ENCODE measurements at regions not wholly inside any gene's neighbourhood (a gene's known extent, or its start where the extent isn't known, plus 50 kb on each side); places are given as distances from the start of the nearest gene placed in this dataset.
A peak's percentile ranks its signal among the peaks of the same experiment; 100 is the strongest.
"Not testable (repeated sequence)": the region's sequence is repeated elsewhere in the genome, so short reads cannot be mapped to it uniquely, and the experiment has no call there.

GRCh38 chr11:67846303-67846702, 157.6 kb downstream of the UNC93B1 start:
- not testable (repeated sequence) for DNase-seq; H3K36me3 Mint-ChIP-seq (ENCODE audit: low read depth); ATAC-seq; H3K4me1 Mint-ChIP-seq; H3K9me3 Mint-ChIP-seq; H3K27ac Mint-ChIP-seq; H3K4me3 Mint-ChIP-seq
- peaks cover 16% of the 10 kb centered on the region for H3K27me3 Mint-ChIP-seq

- H3K27ac Mint-ChIP-seq; H3K36me3 Mint-ChIP-seq (ENCODE audit: low read depth); H3K4me1 Mint-ChIP-seq; H3K4me3 Mint-ChIP-seq; ATAC-seq; DNase-seq; H3K9me3 Mint-ChIP-seq: not testable (repeated sequence)
- H3K27me3 Mint-ChIP-seq, result peaks cover 21% of the 10 kb centered on the region
Observed at GRCh38 chr11:67845296-67845695, 158.6 kb downstream of the UNC93B1 start.

DNA sequence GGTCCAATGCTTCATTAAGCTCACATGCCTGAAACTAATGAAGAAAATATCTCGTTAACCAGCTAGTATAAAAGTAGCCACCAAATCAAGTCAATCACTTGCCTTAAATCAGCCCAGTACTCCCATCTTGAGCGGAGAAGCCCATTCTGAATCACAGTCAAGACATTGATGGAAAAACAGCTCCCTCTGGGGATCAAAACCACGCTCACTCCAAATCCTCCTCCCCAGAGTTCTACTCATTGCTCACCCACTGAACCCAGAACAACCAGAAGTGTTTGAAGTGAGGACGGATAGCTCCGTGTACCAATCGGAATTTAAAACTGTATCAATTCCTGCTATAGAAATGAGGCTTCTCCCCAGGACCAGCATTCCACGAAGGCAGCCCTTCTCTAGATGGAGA, 163.3 kb downstream of the UNC93B1 start:
- H3K27me3 Mint-ChIP-seq, result peaks cover 35% of the 10 kb centered on the region
- ATAC-seq; H3K4me1 Mint-ChIP-seq; H3K36me3 Mint-ChIP-seq (ENCODE audit: low read depth); H3K4me3 Mint-ChIP-seq; H3K27ac Mint-ChIP-seq; H3K9me3 Mint-ChIP-seq; DNase-seq: not testable (repeated sequence)

DNA sequence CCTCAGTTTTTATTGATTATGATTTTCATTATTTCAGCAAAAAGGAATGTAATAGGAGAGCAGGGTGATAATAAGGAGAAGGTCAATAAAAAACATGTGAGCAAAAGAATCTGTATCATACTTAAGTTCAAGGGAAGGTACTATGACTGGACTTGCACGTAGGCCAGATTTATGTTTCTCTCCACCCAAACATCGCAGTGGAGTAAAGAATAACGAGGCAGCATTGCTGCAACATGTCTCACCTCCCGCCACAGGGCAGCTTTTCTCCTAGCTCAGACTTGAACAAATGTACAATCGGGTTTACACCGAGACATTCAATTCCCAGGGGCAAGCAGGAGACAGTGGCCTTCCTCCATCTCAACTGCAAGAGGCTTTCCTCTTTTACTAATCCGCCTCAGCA, 155.7 kb upstream of the ALDH3B2 start:
- H3K4me3 Mint-ChIP-seq; H3K9me3 Mint-ChIP-seq; DNase-seq; H3K27ac Mint-ChIP-seq; H3K36me3 Mint-ChIP-seq (ENCODE audit: low read depth); ATAC-seq; H3K4me1 Mint-ChIP-seq: not testable (repeated sequence)
- peaks cover 56% of the 10 kb centered on the region for H3K27me3 Mint-ChIP-seq

DNA sequence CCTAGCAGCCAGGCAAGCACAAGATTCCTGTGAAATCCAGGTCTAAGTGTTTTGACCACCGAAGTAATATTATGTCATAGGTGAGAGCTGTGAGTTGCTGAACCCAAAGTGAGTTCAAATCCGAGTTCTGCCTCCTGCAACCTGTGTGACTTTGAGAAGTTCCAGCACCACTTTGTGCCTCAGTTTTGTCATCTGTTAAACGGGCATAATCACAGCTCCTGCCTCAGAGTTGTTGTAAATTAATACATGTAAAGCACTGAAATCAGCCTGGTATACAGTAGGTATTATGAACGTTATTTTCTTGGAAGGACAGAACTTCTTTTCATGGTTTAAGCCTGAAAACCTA, 152.5 kb upstream of the ALDH3B2 start:
- H3K27ac Mint-ChIP-seq; H3K4me1 Mint-ChIP-seq; DNase-seq; H3K9me3 Mint-ChIP-seq; H3K4me3 Mint-ChIP-seq; ATAC-seq; H3K36me3 Mint-ChIP-seq (ENCODE audit: low read depth): not testable (repeated sequence)
- peaks cover 49% of the 10 kb centered on the region for H3K27me3 Mint-ChIP-seq

DNA sequence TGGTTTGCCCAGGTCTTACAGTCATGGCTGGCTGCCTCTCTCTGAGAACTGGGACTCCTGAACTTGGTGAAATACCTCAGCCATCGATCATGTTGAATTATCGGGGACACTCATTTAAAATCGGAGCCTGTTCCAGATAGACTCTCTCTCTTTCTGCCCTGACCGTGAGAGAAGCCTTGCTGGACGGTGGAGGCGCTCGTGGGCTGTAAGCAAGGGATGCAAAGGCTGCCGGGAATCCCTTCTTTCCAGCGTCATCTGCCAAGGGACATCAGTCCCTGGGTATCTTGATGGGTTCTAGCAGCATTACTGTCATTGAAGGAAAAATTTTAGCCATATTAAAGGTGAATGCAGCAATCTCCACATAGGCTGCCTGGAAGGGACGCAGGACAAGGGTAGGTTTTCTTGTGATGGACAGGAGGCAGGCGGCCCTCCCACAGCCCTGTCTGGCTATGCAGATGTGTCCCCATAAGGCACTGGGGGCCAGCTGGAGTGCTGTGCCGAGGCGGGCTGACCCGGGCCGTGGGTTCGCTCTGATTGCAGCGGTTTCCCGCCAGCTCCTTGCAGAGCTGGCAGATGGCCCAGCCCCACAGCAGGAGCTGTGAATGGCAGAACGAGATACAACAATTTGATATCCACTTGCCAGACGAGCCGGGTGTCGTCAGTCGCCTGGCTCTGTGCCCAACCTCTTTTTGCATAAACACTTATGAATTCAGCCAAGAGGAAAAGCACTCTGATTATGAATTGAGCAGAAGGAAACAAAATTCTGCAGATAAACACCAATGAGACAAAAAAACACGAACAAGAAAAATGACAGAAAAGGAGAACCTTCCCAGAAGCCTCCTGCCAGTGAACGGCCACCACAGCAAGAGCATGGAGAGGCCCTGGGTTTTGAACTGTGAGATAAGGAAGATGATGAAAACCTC, 151.9 kb upstream of the ALDH3B2 start:
- not testable (repeated sequence) for ATAC-seq; H3K36me3 Mint-ChIP-seq (ENCODE audit: low read depth); H3K9me3 Mint-ChIP-seq; H3K27ac Mint-ChIP-seq; H3K4me1 Mint-ChIP-seq; DNase-seq; H3K4me3 Mint-ChIP-seq
- H3K27me3 Mint-ChIP-seq, result peaks cover 49% of the 10 kb centered on the region

- not testable (repeated sequence) for H3K27ac Mint-ChIP-seq; H3K4me1 Mint-ChIP-seq; ATAC-seq; DNase-seq; H3K9me3 Mint-ChIP-seq; H3K36me3 Mint-ChIP-seq (ENCODE audit: low read depth); H3K4me3 Mint-ChIP-seq
- H3K27me3 Mint-ChIP-seq, result peaks cover 41% of the 10 kb centered on the region
Observed at GRCh38 chr11:67824861-67825260, 150.4 kb upstream of the ALDH3B2 start.

DNA sequence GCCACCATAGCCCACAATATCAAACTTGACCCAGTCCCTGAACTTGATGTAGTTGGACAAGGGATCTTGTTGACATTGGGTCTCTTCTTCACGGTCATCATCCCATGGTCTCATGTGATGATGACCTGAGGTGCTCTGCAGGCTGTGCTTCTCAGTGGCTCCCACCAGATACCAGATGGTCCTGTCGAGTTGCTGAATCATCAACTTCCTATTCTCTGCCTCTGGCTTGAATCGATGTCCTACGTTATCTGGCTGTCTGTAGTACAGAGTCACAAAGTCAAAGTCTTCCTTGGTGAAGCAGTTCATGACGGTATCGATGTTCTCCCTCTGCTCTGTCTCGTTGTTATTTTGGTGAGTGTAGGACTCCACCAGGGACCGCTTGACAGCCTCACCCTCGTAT, 145.7 kb upstream of the ALDH3B2 start:
- H3K27ac Mint-ChIP-seq, result no peak overlapping the region
- no peak for ATAC-seq

GRCh38 chr11:67817558-67817957, 143.1 kb upstream of the ALDH3B2 start:
- H3K9me3 Mint-ChIP-seq; H3K27me3 Mint-ChIP-seq; H3K36me3 Mint-ChIP-seq (ENCODE audit: low read depth); H3K27ac Mint-ChIP-seq; H3K4me3 Mint-ChIP-seq; ATAC-seq; DNase-seq; H3K4me1 Mint-ChIP-seq: not testable (repeated sequence)

More for the DNA sequence above, 145.7 kb upstream of the ALDH3B2 start:
- no peaks in the 10 kb centered on the region for H3K36me3 Mint-ChIP-seq (ENCODE audit: low read depth)
- no peaks in the 10 kb centered on the region for H3K9me3 Mint-ChIP-seq
- no peak overlapping the region for H3K4me3 Mint-ChIP-seq
- H3K27me3 Mint-ChIP-seq, result peaks cover 4% of the 10 kb centered on the region
- no peak for DNase-seq
- H3K4me1 Mint-ChIP-seq, result no peaks in the 10 kb centered on the region

DNA sequence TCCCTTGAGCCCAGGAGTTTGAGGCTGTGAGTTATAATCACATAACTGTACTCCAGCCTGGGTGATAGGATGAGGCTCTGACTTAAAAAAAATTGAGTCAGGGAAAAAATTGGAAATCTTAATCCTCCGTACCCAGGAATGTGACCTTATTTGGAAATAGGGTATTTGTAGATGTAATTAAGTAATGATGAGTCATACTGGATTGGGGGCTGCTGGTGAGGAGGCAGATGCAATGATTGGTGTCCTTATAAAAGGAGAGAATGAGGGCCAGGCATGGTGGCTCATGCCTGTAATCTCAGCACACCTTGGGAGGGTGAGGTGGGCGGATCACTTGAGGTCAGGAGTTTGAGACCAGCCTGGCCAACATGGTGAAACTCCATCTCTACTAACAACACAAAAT, 134.9 kb upstream of the ALDH3B2 start:
- H3K9me3 Mint-ChIP-seq; H3K4me3 Mint-ChIP-seq; DNase-seq; ATAC-seq; H3K4me1 Mint-ChIP-seq; H3K27ac Mint-ChIP-seq; H3K36me3 Mint-ChIP-seq (ENCODE audit: low read depth): not testable (repeated sequence)
- peaks cover 11% of the 10 kb centered on the region for H3K27me3 Mint-ChIP-seq

- H3K27me3 Mint-ChIP-seq; H3K27ac Mint-ChIP-seq; DNase-seq; H3K9me3 Mint-ChIP-seq; ATAC-seq; H3K4me3 Mint-ChIP-seq; H3K36me3 Mint-ChIP-seq (ENCODE audit: low read depth): not testable (repeated sequence)
- peaks cover 15% of the 10 kb centered on the region for H3K4me1 Mint-ChIP-seq
Observed at GRCh38 chr11:67807896-67808295, 133.5 kb upstream of the ALDH3B2 start.

DNA sequence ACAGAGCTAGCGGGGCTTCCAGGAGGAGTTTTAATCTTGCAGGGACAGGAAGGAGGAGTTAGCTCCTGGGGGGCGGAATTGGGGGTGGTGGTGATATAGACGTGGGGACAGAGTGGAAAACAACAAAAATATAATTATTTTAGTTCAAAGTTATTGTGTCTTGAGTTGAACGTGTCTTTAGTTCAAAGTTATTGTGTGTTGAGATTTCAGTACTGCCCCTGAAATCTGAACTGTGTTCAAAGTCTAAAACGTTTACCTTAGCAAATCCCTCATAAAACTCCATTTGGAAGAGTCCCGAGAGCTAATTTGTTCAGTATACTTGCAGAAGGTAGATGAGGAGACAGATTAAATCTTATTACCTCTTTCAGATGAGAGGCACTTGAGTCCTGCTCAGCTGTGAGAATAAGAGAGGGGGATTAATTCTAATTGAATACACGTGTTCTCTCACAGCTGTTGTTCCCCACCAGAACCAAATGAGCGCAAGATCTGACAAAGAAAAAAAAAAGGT, 132.4 kb upstream of the ALDH3B2 start:
- peak overlapping the region; percentile 48 for H3K4me3 Mint-ChIP-seq
- peaks cover 19% of the 10 kb centered on the region for H3K4me1 Mint-ChIP-seq
- ATAC-seq; H3K27me3 Mint-ChIP-seq; DNase-seq; H3K27ac Mint-ChIP-seq; H3K36me3 Mint-ChIP-seq (ENCODE audit: low read depth); H3K9me3 Mint-ChIP-seq: not testable (repeated sequence)

GRCh38 chr11:67806183-67806582, 131.8 kb upstream of the ALDH3B2 start:
- Mint-ChIP-seq H3K4me1 (peaks cover 19% of the 10 kb centered on the region), H3K4me3 (peak overlapping the region; percentile 88)
- H3K9me3 Mint-ChIP-seq; H3K27me3 Mint-ChIP-seq; ATAC-seq; H3K36me3 Mint-ChIP-seq (ENCODE audit: low read depth); DNase-seq; H3K27ac Mint-ChIP-seq: not testable (repeated sequence)

DNA sequence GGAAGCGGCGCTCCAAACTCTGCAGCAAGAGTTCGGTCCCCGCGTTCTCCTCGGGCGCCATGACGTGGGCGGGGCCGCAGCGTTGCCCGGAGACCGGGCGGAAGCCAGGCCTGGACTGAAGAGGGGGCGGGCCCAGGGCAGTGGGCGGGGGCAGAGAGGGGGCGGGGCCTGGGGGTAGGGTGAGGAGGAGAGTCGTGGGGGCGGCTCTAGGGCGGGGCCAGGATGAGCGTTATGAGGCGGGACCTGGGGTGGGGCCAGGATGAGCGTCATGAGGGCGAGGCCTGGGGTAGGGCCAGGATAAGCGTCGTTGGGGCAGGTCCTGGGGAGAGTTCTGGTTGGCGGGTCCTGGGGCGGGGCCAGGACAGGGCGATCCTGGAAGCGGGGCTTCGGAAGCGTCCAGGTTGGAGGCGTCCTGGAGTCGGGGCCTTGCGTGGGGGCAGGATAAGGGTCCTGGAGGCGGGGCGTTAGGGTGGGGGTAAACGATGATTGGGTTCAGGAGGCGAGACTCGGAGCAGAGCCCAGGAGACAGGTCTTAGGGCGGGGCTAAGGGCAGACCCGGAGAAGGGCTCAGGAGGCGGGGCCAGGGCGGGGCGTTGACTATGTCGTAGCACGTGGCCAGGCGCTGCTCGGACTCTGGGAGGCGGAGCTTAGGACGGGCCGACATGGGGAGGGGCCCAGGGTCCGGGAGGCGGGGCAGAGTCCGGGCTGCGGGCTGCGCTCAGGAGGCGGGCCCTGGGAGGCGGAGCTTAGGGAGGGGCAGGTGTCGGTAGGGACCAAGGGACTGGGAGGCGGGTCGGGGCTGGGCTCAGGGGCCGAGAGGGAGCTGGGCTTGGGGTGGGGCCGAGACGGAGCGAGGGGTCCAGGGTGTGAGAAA, 131.1 kb upstream of the ALDH3B2 start:
- DNase-seq, result peak; percentile 99
- H3K36me3 Mint-ChIP-seq (ENCODE audit: low read depth); H3K9me3 Mint-ChIP-seq; H3K27me3 Mint-ChIP-seq: not testable (repeated sequence)
- Mint-ChIP-seq H3K27ac (peak overlapping the region; percentile 92), H3K4me1 (peaks cover 19% of the 10 kb centered on the region), H3K4me3 (peak overlapping the region; percentile 88)
- peak; percentile 98 for ATAC-seq
